WTC11 (cell line): ENCODE measurements at regions not wholly inside any gene's neighbourhood (a gene's known extent, or its start where the extent isn't known, plus 50 kb on each side); places are given as distances from the start of the nearest gene placed in this dataset.

Experiments
- CREM ChIP-seq: sonication (generic); formaldehyde crosslinking; IDR thresholded peaks from 2 replicates; pipeline ENCODE4 v1.8.1; 2022; ENCODE audit warnings: mild to moderate bottlenecking, missing genetic modification reagents, moderate library complexity
- CTCF ChIP-seq: fragments of 200-600 bp; IDR thresholded peaks from 2 replicates; pipeline ENCODE4 v1.8.0; 2022; ENCODE audit warnings: antibody characterized with exemption
- FOXJ3 ChIP-seq: sonication (generic); formaldehyde crosslinking; IDR thresholded peaks from 2 replicates; pipeline ENCODE4 v1.9.0; 2021; ENCODE audit warnings: missing genetic modification reagents, mild to moderate bottlenecking, borderline replicate concordance
- SP1 ChIP-seq: sonication (generic); formaldehyde crosslinking; conservative IDR thresholded peaks from 2 replicates; pipeline ENCODE4 v1.8.1; 2022; ENCODE audit warnings: missing genetic modification reagents
- TEAD4 ChIP-seq: sonication (generic); formaldehyde crosslinking; IDR thresholded peaks from 2 replicates; pipeline ENCODE4 v1.8.0; 2022; ENCODE audit warnings: mild to moderate bottlenecking, missing genetic modification reagents
- TF ChIP-seq, protein P1 (sequence below): sonication (generic); formaldehyde crosslinking; conservative IDR thresholded peaks from 2 replicates; pipeline ENCODE4 v1.8.1; 2022; ENCODE audit warnings: mild to moderate bottlenecking, missing genetic modification reagents

DNA sequence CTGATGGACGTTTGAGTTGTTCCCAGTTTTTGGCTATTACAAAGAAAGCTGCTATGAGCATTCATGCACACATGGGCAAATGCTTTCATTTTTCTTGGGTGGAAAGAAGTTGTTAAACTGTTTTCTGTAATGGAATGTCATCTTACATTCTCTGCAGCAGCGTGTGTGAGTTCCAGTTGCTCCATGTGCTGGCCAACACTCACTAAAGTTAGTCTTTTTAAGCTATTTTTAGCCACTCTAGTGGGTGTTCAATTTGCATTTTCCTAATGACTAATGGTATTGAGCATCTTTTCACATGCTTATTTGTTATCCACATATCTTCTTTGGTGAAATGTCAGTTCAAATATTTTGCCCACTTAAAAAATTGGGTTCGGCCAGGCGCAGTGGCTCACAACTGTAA, 82.8 kb upstream of the COL13A1 start:
- TF ChIP-seq FOXJ3 (CRISPR knock-in tag) = no peak
- TF ChIP-seq CREM (CRISPR knock-in tag) = no peak
- TF ChIP-seq CTCF = no peak
- TF ChIP-seq, protein P1, sequence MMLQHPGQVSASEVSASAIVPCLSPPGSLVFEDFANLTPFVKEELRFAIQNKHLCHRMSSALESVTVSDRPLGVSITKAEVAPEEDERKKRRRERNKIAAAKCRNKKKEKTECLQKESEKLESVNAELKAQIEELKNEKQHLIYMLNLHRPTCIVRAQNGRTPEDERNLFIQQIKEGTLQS = no peak
- no peak for TF ChIP-seq TEAD4
- TF ChIP-seq SP1 (CRISPR knock-in tag) = no peak
